ENCODE measurements at regions not wholly inside any gene's neighbourhood (a gene's known extent, or its start where the extent isn't known, plus 50 kb on each side); places are given as distances from the start of the nearest gene placed in this dataset.

- no peak for TF ChIP-seq CTCF (IDR thresholded peaks at IDR 0.05; ENCODE audit: low read depth, low read length, poor library complexity, severe bottlenecking)
- TF ChIP-seq EZH2phosphoT487 (IDR thresholded peaks at IDR 0.05; ENCODE audit: borderline replicate concordance, low read length): no peak
Observed at GRCh38 chr13:85461621-85462020, 337.6 kb downstream of the SLITRK6 start.

All from DOHH2 (cell line).